HepG2 (cell line): ENCODE measurements at regions not wholly inside any gene's neighbourhood (a gene's known extent, or its start where the extent isn't known, plus 50 kb on each side); places are given as distances from the start of the nearest gene placed in this dataset.

Source experiments
- CBX2 ChIP-seq, 2 experiments: fragments of 200-600 bp in 1 of 2; sonication (generic); formaldehyde crosslinking in 1 of 2; IDR thresholded peaks; 2 replicates each; pipeline versions ENCODE4 v1.7.0 to v1.8.1; 2018 to 2022; ENCODE audit warnings: low read depth in 2 of 2, low read length in 1 of 2, mild to moderate bottlenecking in 1 of 2, missing genetic modification reagents in 1 of 2
- DRAP1 ChIP-seq: IDR thresholded peaks from 2 replicates; pipeline ENCODE4 v1.6.1; 2016; ENCODE audit warnings: missing genetic modification reagents, missing compliant biosample characterization
- ETV5 ChIP-seq: IDR thresholded peaks from 2 replicates; pipeline ENCODE4 v1.6.1; 2018; ENCODE audit warnings: missing biosample characterization, missing genetic modification reagents, inconsistent platforms, borderline replicate concordance
- GTF2F1 ChIP-seq: fragments of 150-350 bp; IDR thresholded peaks from 2 replicates; pipeline ENCODE4 v1.6.1; 2014; ENCODE audit warnings: low read length
- HNF4A ChIP-seq: sonication (generic); formaldehyde crosslinking; IDR thresholded peaks from 2 replicates; pipeline ENCODE4 v1.4.0; 2020; ENCODE audit warnings: missing genetic modification reagents
- MEIS2 ChIP-seq: sonication (generic); formaldehyde crosslinking; IDR thresholded peaks from 2 replicates; pipeline ENCODE4 v1.9.0; 2021; ENCODE audit warnings: mild to moderate bottlenecking, missing genetic modification reagents
- PAX8 ChIP-seq: sonication (generic); formaldehyde crosslinking; IDR thresholded peaks from 2 replicates; pipeline ENCODE4 v1.8.0; 2022; ENCODE audit warnings: mild to moderate bottlenecking, missing genetic modification reagents, borderline replicate concordance
- USF2 ChIP-seq, 2 experiments: sonication (generic) in 1 of 2; formaldehyde crosslinking in 1 of 2; IDR thresholded peaks; 2 replicates each; pipeline versions ENCODE4 v1.5.1 to v1.6.1; 2011 to 2020; ENCODE audit warnings: borderline replicate concordance in 1 of 2, low read depth in 1 of 2, low read length in 1 of 2, mild to moderate bottlenecking in 1 of 2, missing genetic modification reagents in 1 of 2, moderate library complexity in 1 of 2
- ZBTB20 ChIP-seq: sonication (generic); formaldehyde crosslinking; IDR thresholded peaks from 2 replicates; pipeline ENCODE4 v1.8.1; 2023; ENCODE audit warnings: missing genetic modification reagents, low read depth, mild to moderate bottlenecking, borderline replicate concordance
- ZNF451 ChIP-seq: sonication (generic); formaldehyde crosslinking; IDR thresholded peaks from 2 replicates; pipeline ENCODE4 v1.5.0; 2020; ENCODE audit warnings: mild to moderate bottlenecking, missing genetic modification reagents
- ZNF652 ChIP-seq: IDR thresholded peaks from 2 replicates; pipeline ENCODE4 v1.6.1; 2016; ENCODE audit warnings: low read depth, borderline replicate concordance
- ZNF83 ChIP-seq: sonication (generic); formaldehyde crosslinking; IDR thresholded peaks from 2 replicates; pipeline ENCODE4 v1.4.0; 2020; ENCODE audit warnings: missing genetic modification reagents, mild to moderate bottlenecking, borderline replicate concordance
- TF ChIP-seq, protein P1 (sequence below): sonication (generic); formaldehyde crosslinking; IDR thresholded peaks from one replicate; pipeline ENCODE4 v1.5.1; 2020; ENCODE audit warnings: mild to moderate bottlenecking, missing genetic modification reagents; ENCODE audit errors: not compliant biosample characterization
- TF ChIP-seq, protein P2 (sequence below): sonication (generic); formaldehyde crosslinking; IDR thresholded peaks from 2 replicates; pipeline ENCODE4 v1.5.1; 2020; ENCODE audit warnings: missing genetic modification reagents, mild to moderate bottlenecking, borderline replicate concordance

DNA sequence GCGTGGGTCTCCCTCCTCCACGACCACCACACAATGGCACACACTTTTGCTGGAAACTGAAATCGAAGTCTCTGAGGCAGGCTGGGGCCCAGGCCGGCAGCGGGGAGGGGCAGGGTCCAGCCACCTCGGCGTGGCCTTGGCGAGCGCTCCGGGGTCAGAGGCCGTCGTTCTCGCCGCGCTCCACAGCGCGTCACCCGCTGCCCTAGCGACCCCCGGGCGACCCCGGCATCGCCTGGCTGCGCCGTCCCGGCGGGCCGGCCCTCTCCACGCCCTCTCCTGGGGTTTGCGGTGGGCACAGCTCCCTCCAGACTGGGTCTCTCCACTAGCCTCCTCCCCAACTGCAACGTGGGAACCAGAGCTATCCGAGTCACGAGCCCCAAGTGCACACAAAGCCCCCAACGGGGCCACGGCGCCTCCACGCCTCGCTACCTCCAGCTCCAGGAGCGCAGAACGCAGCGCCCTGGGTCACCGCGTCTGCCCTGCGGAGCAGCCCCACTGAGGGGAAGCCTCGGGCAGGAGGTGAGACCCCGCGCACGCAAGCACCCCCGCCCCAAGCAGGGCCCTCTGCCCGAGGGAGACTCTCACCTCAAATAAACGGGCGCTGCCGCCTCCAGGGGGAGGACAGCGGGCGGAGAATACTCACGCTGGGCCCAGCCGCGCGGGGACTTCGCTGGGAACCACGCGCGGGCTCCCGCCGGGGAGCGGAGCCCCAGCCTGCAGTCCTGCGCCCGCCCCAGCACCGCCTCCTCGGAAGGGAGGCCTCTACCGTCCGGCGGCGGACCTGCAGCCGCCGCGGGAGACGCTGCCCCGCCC lies 134.0 kb upstream of the BARHL2 start (continued):
- TF ChIP-seq USF2 (IDR thresholded peaks at IDR 0.05; ENCODE audit: low read depth, low read length), result no peak
- no peak for TF ChIP-seq USF2 (CRISPR knock-in tag; IDR thresholded peaks at IDR 0.05; ENCODE audit: borderline replicate concordance)
- TF ChIP-seq ZNF652 (CRISPR knock-in tag), result no peak
- TF ChIP-seq, protein P1, sequence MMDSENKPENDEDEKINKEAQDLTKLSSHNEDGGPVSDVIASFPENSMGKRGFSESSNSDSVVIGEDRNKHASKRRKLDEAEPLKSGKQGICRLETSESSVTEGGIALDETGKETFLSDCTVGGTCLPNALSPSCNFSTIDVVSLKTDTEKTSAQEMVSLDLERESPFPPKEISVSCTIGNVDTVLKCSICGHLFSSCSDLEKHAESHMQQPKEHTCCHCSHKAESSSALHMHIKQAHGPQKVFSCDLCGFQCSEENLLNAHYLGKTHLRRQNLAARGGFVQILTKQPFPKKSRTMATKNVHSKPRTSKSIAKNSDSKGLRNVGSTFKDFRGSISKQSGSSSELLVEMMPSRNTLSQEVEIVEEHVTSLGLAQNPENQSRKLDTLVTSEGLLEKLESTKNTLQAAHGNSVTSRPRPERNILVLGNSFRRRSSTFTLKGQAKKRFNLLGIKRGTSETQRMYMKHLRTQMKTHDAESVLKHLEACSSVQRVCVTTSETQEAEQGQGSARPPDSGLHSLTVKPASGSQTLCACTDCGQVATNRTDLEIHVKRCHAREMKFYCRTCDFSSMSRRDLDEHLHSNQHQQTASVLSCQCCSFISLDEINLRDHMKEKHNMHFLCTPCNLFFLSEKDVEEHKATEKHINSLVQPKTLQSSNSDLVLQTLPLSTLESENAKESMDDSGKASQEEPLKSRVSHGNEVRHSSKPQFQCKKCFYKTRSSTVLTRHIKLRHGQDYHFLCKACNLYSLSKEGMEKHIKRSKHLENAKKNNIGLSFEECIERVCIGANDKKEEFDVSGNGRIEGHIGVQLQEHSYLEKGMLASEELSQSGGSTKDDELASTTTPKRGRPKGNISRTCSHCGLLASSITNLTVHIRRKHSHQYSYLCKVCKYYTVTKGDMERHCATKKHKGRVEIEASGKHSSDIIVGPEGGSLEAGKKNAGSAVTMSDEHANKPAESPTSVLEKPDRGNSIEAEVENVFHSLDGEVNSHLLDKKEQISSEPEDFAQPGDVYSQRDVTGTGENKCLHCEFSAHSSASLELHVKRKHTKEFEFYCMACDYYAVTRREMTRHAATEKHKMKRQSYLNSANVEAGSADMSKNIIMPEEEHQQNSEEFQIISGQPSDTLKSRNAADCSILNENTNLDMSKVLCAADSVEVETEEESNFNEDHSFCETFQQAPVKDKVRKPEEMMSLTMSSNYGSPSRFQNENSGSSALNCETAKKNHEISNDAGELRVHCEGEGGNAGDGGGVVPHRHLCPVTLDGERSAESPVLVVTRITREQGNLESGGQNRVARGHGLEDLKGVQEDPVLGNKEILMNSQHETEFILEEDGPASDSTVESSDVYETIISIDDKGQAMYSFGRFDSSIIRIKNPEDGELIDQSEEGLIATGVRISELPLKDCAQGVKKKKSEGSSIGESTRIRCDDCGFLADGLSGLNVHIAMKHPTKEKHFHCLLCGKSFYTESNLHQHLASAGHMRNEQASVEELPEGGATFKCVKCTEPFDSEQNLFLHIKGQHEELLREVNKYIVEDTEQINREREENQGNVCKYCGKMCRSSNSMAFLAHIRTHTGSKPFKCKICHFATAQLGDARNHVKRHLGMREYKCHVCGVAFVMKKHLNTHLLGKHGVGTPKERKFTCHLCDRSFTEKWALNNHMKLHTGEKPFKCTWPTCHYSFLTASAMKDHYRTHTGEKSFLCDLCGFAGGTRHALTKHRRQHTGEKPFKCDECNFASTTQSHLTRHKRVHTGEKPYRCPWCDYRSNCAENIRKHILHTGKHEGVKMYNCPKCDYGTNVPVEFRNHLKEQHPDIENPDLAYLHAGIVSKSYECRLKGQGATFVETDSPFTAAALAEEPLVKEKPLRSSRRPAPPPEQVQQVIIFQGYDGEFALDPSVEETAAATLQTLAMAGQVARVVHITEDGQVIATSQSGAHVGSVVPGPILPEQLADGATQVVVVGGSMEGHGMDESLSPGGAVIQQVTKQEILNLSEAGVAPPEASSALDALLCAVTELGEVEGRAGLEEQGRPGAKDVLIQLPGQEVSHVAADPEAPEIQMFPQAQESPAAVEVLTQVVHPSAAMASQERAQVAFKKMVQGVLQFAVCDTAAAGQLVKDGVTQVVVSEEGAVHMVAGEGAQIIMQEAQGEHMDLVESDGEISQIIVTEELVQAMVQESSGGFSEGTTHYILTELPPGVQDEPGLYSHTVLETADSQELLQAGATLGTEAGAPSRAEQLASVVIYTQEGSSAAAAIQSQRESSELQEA, result peak; percentile 29
- TF ChIP-seq ZBTB20 (CRISPR knock-in tag), result no peak
- no peak for TF ChIP-seq GTF2F1
- no peak for TF ChIP-seq CBX2 (IDR thresholded peaks at IDR 0.05; ENCODE audit: low read depth, low read length)
- TF ChIP-seq CBX2 (CRISPR knock-in tag; IDR thresholded peaks at IDR 0.05; ENCODE audit: low read depth), result no peak
- TF ChIP-seq MEIS2 (CRISPR knock-in tag), result peak; percentile 23; the same call in 1 of the 2 replicates
- peak; percentile 65 for TF ChIP-seq HNF4A (CRISPR knock-in tag)
- TF ChIP-seq ZNF451, result no peak
- no peak for TF ChIP-seq DRAP1
- no peak for TF ChIP-seq ETV5 (CRISPR knock-in tag)
- TF ChIP-seq, protein P2, sequence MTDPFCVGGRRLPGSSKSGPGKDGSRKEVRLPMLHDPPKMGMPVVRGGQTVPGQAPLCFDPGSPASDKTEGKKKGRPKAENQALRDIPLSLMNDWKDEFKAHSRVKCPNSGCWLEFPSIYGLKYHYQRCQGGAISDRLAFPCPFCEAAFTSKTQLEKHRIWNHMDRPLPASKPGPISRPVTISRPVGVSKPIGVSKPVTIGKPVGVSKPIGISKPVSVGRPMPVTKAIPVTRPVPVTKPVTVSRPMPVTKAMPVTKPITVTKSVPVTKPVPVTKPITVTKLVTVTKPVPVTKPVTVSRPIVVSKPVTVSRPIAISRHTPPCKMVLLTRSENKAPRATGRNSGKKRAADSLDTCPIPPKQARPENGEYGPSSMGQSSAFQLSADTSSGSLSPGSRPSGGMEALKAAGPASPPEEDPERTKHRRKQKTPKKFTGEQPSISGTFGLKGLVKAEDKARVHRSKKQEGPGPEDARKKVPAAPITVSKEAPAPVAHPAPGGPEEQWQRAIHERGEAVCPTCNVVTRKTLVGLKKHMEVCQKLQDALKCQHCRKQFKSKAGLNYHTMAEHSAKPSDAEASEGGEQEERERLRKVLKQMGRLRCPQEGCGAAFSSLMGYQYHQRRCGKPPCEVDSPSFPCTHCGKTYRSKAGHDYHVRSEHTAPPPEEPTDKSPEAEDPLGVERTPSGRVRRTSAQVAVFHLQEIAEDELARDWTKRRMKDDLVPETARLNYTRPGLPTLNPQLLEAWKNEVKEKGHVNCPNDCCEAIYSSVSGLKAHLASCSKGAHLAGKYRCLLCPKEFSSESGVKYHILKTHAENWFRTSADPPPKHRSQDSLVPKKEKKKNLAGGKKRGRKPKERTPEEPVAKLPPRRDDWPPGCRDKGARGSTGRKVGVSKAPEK (CRISPR knock-in tag), result 0 out of 2 replicates have a peak, but pooled peaks have one; percentile 25
- no peak for TF ChIP-seq ZNF83 (CRISPR knock-in tag)
- no peak for TF ChIP-seq PAX8 (CRISPR knock-in tag)
